ENCODE measurements at regions not wholly inside any gene's neighbourhood (a gene's known extent, or its start where the extent isn't known, plus 50 kb on each side); places are given as distances from the start of the nearest gene placed in this dataset.

- FAIRE-seq (no peak), DNase-seq (ENCODE audit: low read depth) (no peak)
Measured at GRCh38 chr12:132397934-132398385, 68.6 kb upstream of the GALNT9 start.

GRCh38 chr12:132397152-132397933, 68.0 kb upstream of the GALNT9 start:
- no peak for TF ChIP-seq CTCF (IDR thresholded peaks at IDR 0.05; ENCODE audit: insufficient read depth, low read length, severe bottlenecking)
- no peak for FAIRE-seq
- H3K36me3 ChIP-seq (ENCODE audit: control insufficient read depth, insufficient read depth, low read length): no peaks in the 10 kb centered on the region
- DNase-seq (ENCODE audit: low read depth): no peak
- peaks cover 16% of the 10 kb centered on the region for H3K27me3 ChIP-seq (ENCODE audit: control insufficient read depth, insufficient read depth, low read length)
- no peak overlapping the region for H3K4me3 ChIP-seq (ENCODE audit: low read depth, low read length)

More at GRCh38 chr12:132397934-132398385, 68.6 kb upstream of the GALNT9 start:
- H3K27me3 ChIP-seq (ENCODE audit: control insufficient read depth, insufficient read depth, low read length): peaks cover 16% of the 10 kb centered on the region
- H3K36me3 ChIP-seq (ENCODE audit: control insufficient read depth, insufficient read depth, low read length): no peaks in the 10 kb centered on the region
- no peak for TF ChIP-seq CTCF (IDR thresholded peaks at IDR 0.05; ENCODE audit: insufficient read depth, low read length, severe bottlenecking)
- H3K4me3 ChIP-seq (ENCODE audit: low read depth, low read length): no peak overlapping the region

- Histone ChIP-seq H3K27me3 (ENCODE audit: control insufficient read depth, insufficient read depth, low read length) (peaks cover 16% of the 10 kb centered on the region), H3K36me3 (ENCODE audit: control insufficient read depth, insufficient read depth, low read length) (no peaks in the 10 kb centered on the region), H3K4me3 (ENCODE audit: low read depth, low read length) (no peak overlapping the region)
- no peak for TF ChIP-seq CTCF (IDR thresholded peaks at IDR 0.05; ENCODE audit: insufficient read depth, low read length, severe bottlenecking)
- no peak for FAIRE-seq
- no peak for DNase-seq (ENCODE audit: low read depth)
Measured at GRCh38 chr12:132396657-132397056, 67.3 kb upstream of the GALNT9 start.

GRCh38 chr12:132395908-132396305, 66.5 kb upstream of the GALNT9 start:
- Histone ChIP-seq H3K36me3 (ENCODE audit: control insufficient read depth, insufficient read depth, low read length) (no peaks in the 10 kb centered on the region), H3K4me3 (ENCODE audit: low read depth, low read length) (no peak overlapping the region), H3K27me3 (ENCODE audit: control insufficient read depth, insufficient read depth, low read length) (peaks cover 16% of the 10 kb centered on the region)
- FAIRE-seq: no peak
- DNase-seq (ENCODE audit: low read depth): no peak
- no peak for TF ChIP-seq CTCF (IDR thresholded peaks at IDR 0.05; ENCODE audit: insufficient read depth, low read length, severe bottlenecking)

- FAIRE-seq: no peak
- DNase-seq (ENCODE audit: low read depth): no peak
- no peak for TF ChIP-seq CTCF (IDR thresholded peaks at IDR 0.05; ENCODE audit: insufficient read depth, low read length, severe bottlenecking)
- H3K27me3 ChIP-seq (ENCODE audit: control insufficient read depth, insufficient read depth, low read length): peaks cover 16% of the 10 kb centered on the region
- no peaks in the 10 kb centered on the region for H3K36me3 ChIP-seq (ENCODE audit: control insufficient read depth, insufficient read depth, low read length)
- H3K4me3 ChIP-seq (ENCODE audit: low read depth, low read length): no peak overlapping the region
Measured at GRCh38 chr12:132395192-132395907, 66.0 kb upstream of the GALNT9 start.

Data from bronchial epithelial cell (primary cell).